Endothelial cell of hepatic sinusoid (primary cell): ENCODE measurements at regions not wholly inside any gene's neighbourhood (a gene's known extent, or its start where the extent isn't known, plus 50 kb on each side); places are given as distances from the start of the nearest gene placed in this dataset.

ENCODE experiments used
- in situ Hi-C: cut with HindIII; loops from 2 replicates; pipeline ENCODE4 v1.10.0; 2017; ENCODE audit warnings: low sequenced_read_pairs

GRCh38 chr11:15859411-15859810 lies 496.9 kb downstream of the SOX6 start:
- in situ Hi-C loops, result no loop called here

- in situ Hi-C loops, result no loop called here
These were observed 495.1 kb downstream of the SOX6 start for GRCh38 chr11:15861256-15861655.

GRCh38 chr11:15863411-15863810 lies 492.9 kb downstream of the SOX6 start:
- in situ Hi-C loops, result no loop called here

GRCh38 chr11:15864026-15864805 lies 492.1 kb downstream of the SOX6 start:
- in situ Hi-C loops, result no loop called here

- in situ Hi-C loops, result no loop called here
These were observed 490.9 kb downstream of the SOX6 start for GRCh38 chr11:15865212-15865987.

- in situ Hi-C loops, result no loop called here
These were observed 488.5 kb downstream of the SOX6 start for GRCh38 chr11:15867871-15868270.

GRCh38 chr11:15870911-15871310 lies 485.4 kb downstream of the SOX6 start:
- in situ Hi-C loops, result no loop called here

GRCh38 chr11:15871904-15872626 lies 484.3 kb downstream of the SOX6 start:
- in situ Hi-C loops, result no loop called here

GRCh38 chr11:15873501-15873900 lies 482.8 kb downstream of the SOX6 start:
- in situ Hi-C loops, result no loop called here

GRCh38 chr11:15874704-15875103 lies 481.6 kb downstream of the SOX6 start:
- in situ Hi-C loops, result no loop called here

- in situ Hi-C loops, result no loop called here
These were observed 481.0 kb downstream of the SOX6 start for GRCh38 chr11:15875393-15875792.

- in situ Hi-C loops, result no loop called here
These were observed 480.4 kb downstream of the SOX6 start for GRCh38 chr11:15875943-15876342.

GRCh38 chr11:15878756-15879155 lies 477.6 kb downstream of the SOX6 start:
- in situ Hi-C loops, result no loop called here

- in situ Hi-C loops, result no loop called here
These were observed 476.1 kb downstream of the SOX6 start for GRCh38 chr11:15880291-15880690.

- in situ Hi-C loops, result no loop called here
These were observed 473.4 kb downstream of the SOX6 start for GRCh38 chr11:15882876-15883454.

GRCh38 chr11:15883455-15883920 lies 472.9 kb downstream of the SOX6 start:
- in situ Hi-C loops, result no loop called here

GRCh38 chr11:15884141-15884540 lies 472.2 kb downstream of the SOX6 start:
- in situ Hi-C loops, result no loop called here

GRCh38 chr11:15884777-15885540 lies 471.4 kb downstream of the SOX6 start:
- in situ Hi-C loops, result no loop called here

GRCh38 chr11:15885854-15886253 lies 470.5 kb downstream of the SOX6 start:
- in situ Hi-C loops, result no loop called here

- in situ Hi-C loops, result no loop called here
These were observed 470.0 kb downstream of the SOX6 start for GRCh38 chr11:15886299-15886698.
